ENCODE measurements at regions not wholly inside any gene's neighbourhood (a gene's known extent, or its start where the extent isn't known, plus 50 kb on each side); places are given as distances from the start of the nearest gene placed in this dataset.

DNA sequence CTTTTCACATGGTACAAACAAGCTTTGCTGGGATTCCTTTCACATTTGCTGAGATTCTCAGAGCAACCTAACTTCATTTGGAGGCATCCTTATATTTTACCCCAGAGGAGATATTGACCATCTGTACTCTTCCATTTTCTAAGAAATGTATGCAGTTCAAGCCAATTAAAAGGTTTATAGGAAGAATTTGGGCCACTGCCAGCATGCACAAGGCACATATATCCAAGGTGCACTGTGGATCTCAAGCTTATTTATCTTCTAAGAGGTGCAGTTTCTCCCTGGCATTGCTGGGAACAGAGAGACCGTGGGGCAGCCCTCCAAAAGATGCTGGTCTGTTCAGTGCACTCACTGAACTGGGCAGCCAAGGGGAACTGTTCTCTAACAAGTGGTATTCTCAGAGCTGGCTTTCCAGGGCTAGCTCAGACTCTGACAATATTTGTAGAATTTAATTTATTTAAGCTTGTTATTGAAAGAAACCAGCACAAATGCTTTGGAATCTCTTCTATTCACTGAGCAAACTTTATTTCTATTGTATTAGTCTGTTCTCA, 213.3 kb downstream of the TENT4A start:
- WGBS, result 75% methylated on average over 1 of the region's 1 CpG
- H3K9me3 ChIP-seq, result no peaks in the 10 kb centered on the region
- no peak for DNase-seq (ENCODE audit: low spot score in 2 of 2)
- TF ChIP-seq CTCF (IDR thresholded peaks at IDR 0.05), result no peak
- TF ChIP-seq POLR2A (IDR thresholded peaks at IDR 0.05), result no peak
- TF ChIP-seq EP300 (IDR thresholded peaks at IDR 0.05), result no peak
- no peak for TF ChIP-seq POLR2AphosphoS5 (IDR thresholded peaks at IDR 0.05)
- no peaks in the 10 kb centered on the region for H3K36me3 ChIP-seq
- no peaks in the 10 kb centered on the region for H3K27me3 ChIP-seq
- H3K4me1 ChIP-seq, result no peaks in the 10 kb centered on the region
- H3K27ac ChIP-seq, result no peak overlapping the region
- H3K4me3 ChIP-seq, result no peak overlapping the region

GRCh38 chr5:6936031-6936430, 222.8 kb downstream of the TENT4A start:
- WGBS, result 40% methylated on average over 1 of the region's 1 CpG

DNA sequence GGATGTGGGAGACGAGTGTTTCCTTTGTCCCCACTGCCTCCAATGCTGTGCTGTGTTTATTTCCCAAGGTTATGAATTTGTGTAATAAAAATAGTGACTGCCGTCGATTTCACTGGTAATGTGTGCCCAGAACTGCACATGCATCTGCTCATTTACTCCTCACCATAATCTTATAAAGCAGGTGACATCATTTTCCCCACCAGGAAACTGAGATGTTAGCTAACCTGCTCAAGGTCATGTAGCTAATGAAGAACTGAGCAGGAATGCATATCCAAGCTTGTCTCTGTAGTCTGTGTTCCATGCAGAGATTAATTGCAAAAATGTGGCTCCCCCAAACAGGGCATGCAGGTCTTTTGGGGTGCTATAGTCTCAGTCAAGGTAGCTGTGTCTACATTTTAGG, 224.4 kb downstream of the TENT4A start:
- TF ChIP-seq CTCF (IDR thresholded peaks at IDR 0.05) (no peak), EP300 (IDR thresholded peaks at IDR 0.05) (no peak), POLR2A (IDR thresholded peaks at IDR 0.05) (no peak), POLR2AphosphoS5 (IDR thresholded peaks at IDR 0.05) (no peak)
- WGBS, result 71% methylated on average over 3 of the region's 3 CpGs
- no peak overlapping the region for H3K4me3 ChIP-seq
- no peaks in the 10 kb centered on the region for H3K36me3 ChIP-seq
- no peaks in the 10 kb centered on the region for H3K27me3 ChIP-seq
- no peaks in the 10 kb centered on the region for H3K4me1 ChIP-seq
- no peak for DNase-seq (ENCODE audit: low spot score in 2 of 2)
- no peaks in the 10 kb centered on the region for H3K9me3 ChIP-seq
- H3K27ac ChIP-seq, result no peak overlapping the region

More at GRCh38 chr5:6936031-6936430, 222.8 kb downstream of the TENT4A start:
- no peak for DNase-seq (ENCODE audit: low spot score in 2 of 2)
- no peaks in the 10 kb centered on the region for H3K36me3 ChIP-seq
- no peaks in the 10 kb centered on the region for H3K27me3 ChIP-seq
- H3K27ac ChIP-seq, result no peak overlapping the region
- H3K9me3 ChIP-seq, result no peaks in the 10 kb centered on the region
- H3K4me3 ChIP-seq, result no peak overlapping the region
- no peak for TF ChIP-seq POLR2AphosphoS5 (IDR thresholded peaks at IDR 0.05)
- H3K4me1 ChIP-seq, result no peaks in the 10 kb centered on the region

DNA sequence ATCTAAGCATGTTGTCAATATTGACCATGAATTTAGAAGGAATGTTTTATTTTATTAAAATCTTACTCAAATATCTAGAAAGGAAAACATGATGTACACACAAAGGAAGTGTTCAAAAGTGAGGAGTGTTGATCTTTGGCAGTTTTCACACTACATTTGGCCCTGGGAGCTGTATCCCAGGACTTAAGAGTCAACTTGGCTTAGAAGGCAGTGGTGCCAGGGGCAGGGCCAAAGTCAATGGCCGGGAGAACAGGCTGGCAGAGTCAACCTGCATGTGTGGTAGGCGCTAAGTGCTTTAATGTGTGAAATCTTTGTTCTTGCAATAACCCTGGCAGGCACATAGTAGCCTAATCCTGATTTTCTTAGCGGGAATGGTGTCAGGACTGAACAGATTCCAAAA, 228.4 kb downstream of the TENT4A start:
- Histone ChIP-seq H3K27me3 (no peaks in the 10 kb centered on the region), H3K4me3 (no peak overlapping the region), H3K9me3 (no peaks in the 10 kb centered on the region), H3K27ac (no peak overlapping the region), H3K36me3 (no peaks in the 10 kb centered on the region), H3K4me1 (no peaks in the 10 kb centered on the region)
- WGBS, result 68% methylated on average over 3 of the region's 3 CpGs
- TF ChIP-seq POLR2A (IDR thresholded peaks at IDR 0.05) (no peak), POLR2AphosphoS5 (IDR thresholded peaks at IDR 0.05) (no peak), CTCF (IDR thresholded peaks at IDR 0.05) (no peak), EP300 (IDR thresholded peaks at IDR 0.05) (no peak)
- DNase-seq (ENCODE audit: low spot score in 2 of 2), result no peak

DNA sequence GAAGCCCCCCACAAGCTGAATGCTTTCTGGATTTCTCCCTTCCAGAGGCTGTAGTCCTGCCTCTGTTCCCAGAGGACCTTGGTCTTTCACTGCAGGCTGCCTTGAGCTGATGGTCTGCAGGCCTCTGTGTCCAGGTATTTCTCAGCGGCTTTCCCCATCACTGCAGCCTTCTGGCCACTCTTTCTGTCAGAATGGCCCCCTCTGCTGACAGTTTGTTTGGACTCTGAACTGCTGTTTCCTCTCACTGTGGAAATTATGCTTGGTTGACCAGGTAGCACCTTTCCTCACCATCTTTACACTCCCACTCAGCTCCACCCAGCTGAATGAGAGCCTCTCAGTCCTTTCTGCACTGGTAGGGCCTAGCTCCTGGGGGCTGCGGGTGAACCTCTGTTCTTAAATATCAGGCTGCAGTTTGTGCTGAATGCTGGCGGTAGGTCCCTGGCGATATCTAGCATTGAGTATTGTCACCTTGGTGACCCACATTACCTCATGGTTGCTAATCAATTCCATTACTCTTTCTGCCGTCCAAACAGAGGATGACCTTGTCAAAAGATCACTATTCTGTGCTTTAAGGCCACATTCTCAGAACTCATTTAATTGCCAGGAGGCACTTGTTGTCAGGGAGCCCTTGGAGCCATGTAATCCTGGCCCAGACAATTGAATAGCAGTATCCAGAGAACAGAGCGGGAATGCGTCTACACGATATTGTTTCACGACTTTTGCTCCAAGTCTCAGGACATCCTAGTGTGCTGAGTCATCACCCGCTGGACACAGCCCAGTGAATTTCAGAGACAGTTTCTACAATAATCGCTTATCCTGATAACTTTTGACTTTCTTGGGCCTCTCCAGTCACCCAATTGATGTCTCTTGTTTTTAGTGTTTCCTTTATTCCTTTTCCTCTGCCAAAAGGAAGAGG, 230.2 kb downstream of the TENT4A start:
- Histone ChIP-seq H3K4me1 (no peaks in the 10 kb centered on the region), H3K4me3 (no peak overlapping the region), H3K36me3 (no peaks in the 10 kb centered on the region), H3K27me3 (no peaks in the 10 kb centered on the region), H3K9me3 (no peaks in the 10 kb centered on the region), H3K27ac (no peak overlapping the region)
- no peak for DNase-seq (ENCODE audit: low spot score in 2 of 2)
- TF ChIP-seq EP300 (IDR thresholded peaks at IDR 0.05) (no peak), POLR2A (IDR thresholded peaks at IDR 0.05) (no peak), POLR2AphosphoS5 (IDR thresholded peaks at IDR 0.05) (no peak), CTCF (IDR thresholded peaks at IDR 0.05) (no peak)
- 90% methylated on average over 11 of the region's 11 CpGs for WGBS

All from suprapubic skin (tissue), 4 donors.